Anterior cingulate cortex (tissue), 58 donors: ENCODE measurements at regions not wholly inside any gene's neighbourhood (a gene's known extent, or its start where the extent isn't known, plus 50 kb on each side); places are given as distances from the start of the nearest gene placed in this dataset.

ENCODE experiments used
- DNase-seq, 58 donors: peaks; one replicate each; lab custom pipeline; 2025; lab: John Stamatoyannopoulos, UW

GRCh38 chr11:133723056-133723455 is 122.3 kb downstream of the SPATA19 start:
- DNase-seq: no peak

GRCh38 chr11:133720951-133721350 is 124.4 kb downstream of the SPATA19 start:
- peak in 42 of 58 donors; percentile 4 to 86 (median 44) for DNase-seq

DNA sequence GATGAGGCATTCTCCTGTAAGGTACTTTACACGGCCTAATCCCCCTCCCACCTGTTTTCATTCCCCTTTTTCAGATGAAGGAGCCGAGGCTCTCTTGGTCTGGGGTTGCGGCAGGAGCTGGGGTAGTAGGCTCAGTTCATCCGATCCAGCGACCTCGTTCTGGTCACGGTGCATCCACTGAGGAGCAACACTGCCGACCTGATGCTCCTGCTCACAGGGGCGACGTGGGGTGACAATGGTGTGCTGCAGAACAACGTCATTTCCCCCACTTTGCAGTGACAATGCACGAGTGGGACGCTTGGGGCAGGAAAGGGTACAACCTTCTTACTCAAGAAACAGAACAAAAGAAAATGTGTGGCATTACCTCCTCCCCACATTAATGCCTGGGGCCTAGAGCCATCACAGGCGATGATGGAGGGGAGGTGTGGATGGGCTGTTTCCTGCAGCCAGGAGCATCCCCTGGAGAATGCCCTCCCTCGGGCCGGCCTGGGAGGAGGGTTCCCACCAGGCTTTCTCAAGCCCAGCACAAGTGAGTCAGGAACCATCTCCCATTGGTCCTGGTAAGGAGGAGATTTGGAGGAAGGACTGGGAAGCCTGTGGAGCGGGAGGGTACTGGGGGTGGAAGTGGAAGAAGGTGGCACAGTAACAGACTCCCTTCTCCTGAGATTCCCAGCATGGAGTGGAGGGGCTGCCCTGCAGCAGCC is 125.6 kb downstream of the SPATA19 start:
- DNase-seq: no peak

DNA sequence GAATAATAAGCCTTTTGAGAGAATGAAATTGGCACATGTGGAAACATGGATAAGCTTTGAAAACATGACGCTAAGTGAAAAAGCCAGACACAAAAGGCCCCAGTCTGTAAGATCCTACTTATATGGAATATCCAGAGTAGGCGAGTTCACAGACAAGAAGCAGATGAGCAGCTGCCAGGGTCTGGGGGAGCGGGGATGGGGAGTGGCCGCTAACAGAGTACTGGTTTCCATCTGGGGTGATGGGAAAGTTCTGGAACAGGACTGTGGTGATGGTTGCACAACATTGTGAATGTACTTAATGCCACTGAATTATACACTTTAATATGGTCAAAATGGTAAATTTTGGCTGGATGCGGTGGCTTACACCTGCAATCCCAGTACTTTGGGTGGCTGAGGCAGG is 126.5 kb downstream of the SPATA19 start:
- DNase-seq: no peak

DNA sequence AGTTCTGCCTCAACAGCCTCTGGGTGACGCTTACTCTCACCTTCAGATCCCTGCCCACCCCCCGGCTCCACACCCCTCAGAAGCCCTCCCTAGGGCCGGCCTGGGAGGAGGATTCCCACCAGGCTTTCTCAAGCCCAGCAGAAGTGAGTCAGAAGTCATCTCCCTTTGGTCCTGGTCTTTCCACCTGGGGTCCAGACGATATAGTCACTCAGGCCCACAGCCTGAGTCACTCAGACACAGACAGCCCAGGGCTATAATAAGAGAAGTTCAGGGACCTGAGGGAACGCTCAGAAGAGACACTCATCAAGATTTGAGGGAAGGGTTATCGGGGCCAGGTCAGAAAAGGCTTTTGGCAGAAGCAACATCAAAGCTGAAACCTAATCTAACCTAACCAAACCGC is 127.1 kb downstream of the SPATA19 start:
- DNase-seq: no peak

DNA sequence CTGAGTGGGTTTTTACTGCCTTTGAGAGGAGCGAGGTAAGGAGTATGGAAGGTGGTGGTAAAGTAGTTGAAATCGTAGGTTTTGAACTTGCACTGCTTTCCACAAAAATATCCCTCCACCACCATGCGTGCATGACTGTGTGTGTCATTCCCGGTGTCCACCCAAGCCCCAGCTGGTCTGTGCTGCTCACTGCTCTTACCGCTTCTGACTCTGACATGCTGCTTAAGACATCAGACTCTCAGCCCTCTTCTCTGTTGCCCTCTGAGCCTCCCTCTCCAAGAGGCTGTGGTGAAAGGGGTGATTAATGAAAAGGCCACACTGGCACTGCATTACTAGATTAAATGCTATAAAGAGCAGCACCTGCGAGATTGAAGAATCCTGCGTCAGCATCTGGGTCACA is 128.7 kb downstream of the SPATA19 start:
- no peak for DNase-seq

DNA sequence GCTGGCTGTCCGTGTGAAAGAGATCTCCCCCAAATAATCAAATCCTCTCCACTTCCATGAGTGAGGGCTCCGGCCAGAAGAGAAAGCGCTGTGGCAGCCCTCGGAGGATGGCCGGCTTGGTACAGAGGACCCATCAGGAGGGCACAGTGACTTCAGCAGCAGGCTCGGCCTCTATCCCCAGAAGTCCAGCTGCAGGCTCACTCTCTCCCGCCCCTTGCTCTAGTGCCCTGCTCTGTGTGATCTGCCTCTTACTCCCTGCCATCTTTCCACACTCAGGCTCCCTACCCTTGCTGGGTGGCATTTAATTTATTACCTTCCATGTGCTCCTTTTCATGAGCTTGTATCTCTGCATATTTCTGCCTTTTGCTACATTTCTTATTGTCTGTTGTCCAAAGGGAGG is 129.7 kb downstream of the SPATA19 start:
- no peak for DNase-seq

- DNase-seq: no peak
Observed at GRCh38 chr11:133714471-133715375, 130.6 kb downstream of the SPATA19 start.

DNA sequence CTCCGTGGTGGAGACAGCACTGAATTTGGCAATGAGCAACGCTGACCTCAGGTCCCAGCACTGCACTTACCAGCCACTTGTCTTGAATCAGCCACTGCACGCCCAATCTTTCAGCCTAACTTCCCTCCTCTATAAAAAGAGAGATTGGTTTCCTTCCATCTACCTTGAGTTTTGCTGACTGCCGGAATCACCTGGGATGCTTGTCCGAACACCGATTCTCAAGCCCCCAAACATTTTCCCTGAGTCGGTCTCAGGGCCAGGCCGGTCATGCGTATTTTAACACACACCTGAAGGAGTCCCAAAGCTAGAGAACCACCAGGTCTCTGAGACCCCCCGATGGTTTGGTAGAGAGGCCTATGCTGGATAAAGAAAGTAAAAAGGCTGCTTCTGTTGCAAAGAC is 131.5 kb downstream of the SPATA19 start:
- no peak for DNase-seq

DNA sequence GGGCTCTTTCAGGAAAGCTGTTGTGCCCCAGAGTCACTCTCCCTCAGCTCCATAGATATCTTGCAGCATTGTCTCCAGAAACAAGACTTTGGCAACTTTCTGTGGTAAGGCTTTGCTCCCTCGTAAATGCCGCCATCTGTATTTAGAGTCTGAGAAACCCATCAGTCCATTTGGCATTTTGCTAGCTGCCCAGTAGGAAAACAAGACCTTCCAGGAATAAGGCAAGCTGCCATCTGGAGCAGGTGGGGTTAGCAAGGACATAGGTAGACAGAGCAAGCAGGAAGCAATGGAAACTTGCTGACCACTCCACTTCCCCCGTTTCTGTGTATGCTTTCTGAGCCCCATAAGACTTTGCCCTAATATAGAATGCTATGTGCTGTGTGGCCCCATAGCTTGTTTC is 131.9 kb downstream of the SPATA19 start:
- DNase-seq: no peak

DNA sequence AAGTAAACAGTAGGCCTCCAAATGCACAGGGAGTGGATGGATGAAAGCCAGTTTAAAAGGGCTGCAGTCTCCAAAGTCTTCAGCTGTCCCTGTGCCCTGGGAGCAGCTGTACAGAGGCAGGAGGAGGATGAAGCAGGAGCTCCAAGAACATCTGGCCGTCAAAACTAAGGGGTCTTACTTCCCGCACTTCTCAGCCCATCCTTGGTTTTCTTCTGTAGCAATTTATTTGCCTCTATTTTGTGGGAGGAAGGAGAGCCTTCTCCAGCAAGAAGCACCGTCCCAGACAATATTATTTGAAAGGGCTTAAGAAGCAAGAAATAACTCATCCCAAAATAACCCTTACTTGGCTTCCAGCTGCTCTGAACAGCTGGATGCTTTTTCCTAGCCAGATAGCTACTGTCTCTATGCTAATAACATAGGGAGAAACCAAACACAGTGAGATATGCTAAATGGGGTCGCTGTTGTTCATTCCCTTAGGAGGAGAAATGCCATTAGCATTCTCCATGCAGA is 133.2 kb downstream of the SPATA19 start:
- no peak for DNase-seq

- no peak for DNase-seq
Observed at GRCh38 chr11:133711545-133711944, 133.8 kb downstream of the SPATA19 start.

DNA sequence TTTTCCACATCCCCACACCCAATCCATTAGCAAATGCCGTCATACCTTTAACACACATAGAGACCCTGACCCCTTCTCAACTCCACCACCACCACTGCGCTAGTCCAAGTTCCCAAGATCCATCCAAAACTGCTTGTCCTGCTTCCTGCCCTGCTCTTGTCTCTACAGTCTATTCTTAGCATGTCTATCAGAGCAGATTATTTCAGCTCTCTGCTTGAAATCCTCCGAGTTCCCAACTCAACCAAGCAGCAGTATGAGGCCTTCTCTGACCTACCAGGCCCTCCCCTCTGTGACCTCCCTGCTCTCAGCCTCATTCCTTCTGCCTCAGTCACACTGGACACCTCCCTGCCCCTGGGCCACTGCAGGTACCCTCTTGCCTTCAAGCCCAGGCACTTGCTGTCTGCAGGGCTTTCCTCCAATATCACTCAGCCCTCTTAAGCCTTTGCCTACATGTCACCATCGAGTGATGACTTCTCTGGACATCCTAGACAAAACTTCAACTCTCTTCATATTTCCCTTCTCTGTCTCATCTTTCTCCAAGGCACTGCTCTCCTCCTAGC is 134.6 kb downstream of the SPATA19 start:
- DNase-seq: no peak

DNA sequence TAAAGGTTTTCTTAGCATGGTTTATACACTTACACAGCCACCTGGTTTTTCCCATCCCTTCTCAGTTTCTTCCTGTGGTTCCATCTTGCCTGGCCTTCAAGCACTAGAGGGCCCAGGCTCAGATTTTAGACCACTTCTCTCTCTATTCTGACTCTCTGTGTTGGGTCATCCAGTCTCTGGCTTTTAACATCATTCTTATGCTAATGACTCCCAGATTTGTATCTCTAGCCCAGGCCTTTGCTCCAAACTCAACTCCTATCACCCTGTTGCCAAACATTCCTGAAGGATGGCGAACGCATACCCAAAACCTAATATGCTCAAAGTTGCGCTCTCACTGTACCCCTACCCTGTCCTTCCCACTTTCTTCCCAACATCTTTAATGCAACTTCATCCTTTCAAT is 135.1 kb downstream of the SPATA19 start:
- DNase-seq: no peak

GRCh38 chr11:133708547-133709051 is 136.7 kb downstream of the SPATA19 start:
- DNase-seq: no peak

- DNase-seq: no peak
Observed at GRCh38 chr11:133706925-133707794, 138.2 kb downstream of the SPATA19 start.

DNA sequence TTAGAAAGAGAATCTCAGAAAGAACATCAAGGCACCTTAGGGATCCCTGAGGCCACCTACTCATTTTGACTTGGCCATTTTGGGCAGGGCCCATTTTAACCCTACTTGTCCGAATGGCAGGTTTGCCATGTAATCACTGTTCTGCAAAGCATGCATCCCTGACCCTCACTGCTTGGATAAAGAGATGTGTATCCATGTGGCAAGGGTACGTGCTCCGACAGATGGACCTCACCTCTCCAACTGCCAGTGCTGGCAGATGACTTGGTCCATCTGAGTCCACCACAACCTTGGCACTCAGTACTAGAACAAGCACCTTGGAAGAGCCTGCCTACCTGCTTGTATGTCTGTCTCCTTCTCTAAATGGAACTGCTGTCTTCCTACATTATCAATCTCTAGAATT is 139.4 kb downstream of the SPATA19 start:
- no peak for DNase-seq

- DNase-seq: no peak
Observed at GRCh38 chr11:133705074-133705648, 140.2 kb downstream of the SPATA19 start.

DNA sequence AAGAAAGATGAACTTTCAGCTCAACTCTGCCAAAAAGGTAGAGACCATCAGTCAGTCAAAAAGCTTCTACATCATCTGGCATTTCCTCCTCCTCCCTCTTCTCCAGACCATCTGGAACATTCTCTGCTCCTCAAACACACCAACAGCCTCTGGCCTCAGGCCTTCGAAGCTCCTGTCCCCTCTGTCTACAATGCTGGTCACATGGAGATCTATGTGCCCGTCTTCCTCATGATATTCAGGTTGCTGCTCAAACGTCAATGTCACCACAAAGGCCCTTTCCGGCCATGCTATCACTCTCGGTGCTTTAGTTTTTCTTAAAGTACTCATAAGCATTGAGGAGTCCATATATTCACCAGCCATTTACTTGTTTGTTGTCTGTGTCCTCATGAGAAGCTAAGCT is 146.2 kb downstream of the SPATA19 start:
- DNase-seq: no peak

- no peak for DNase-seq
Observed at GRCh38 chr11:133698654-133699053, 146.7 kb downstream of the SPATA19 start.
